ENCODE measurements at regions not wholly inside any gene's neighbourhood (a gene's known extent, or its start where the extent isn't known, plus 50 kb on each side); places are given as distances from the start of the nearest gene placed in this dataset.

GRCh38 chr13:73419186-73419585 is 360.4 kb downstream of the KLF5 start:
- DNase-seq, result no peak

GRCh38 chr13:73417012-73417615 is 358.3 kb downstream of the KLF5 start:
- DNase-seq, result peak; percentile 44

GRCh38 chr13:73416093-73416492 is 357.3 kb downstream of the KLF5 start:
- no peak for DNase-seq

GRCh38 chr13:73413656-73414055 is 354.9 kb downstream of the KLF5 start:
- DNase-seq, result no peak

- no peak for DNase-seq
Observed at GRCh38 chr13:73412933-73413332, 354.1 kb downstream of the KLF5 start.

GRCh38 chr13:73411067-73411809 is 352.4 kb downstream of the KLF5 start:
- peak; percentile 50 for DNase-seq

- DNase-seq, result peak; percentile 43
Observed at GRCh38 chr13:73406454-73406853, 347.6 kb downstream of the KLF5 start.

- DNase-seq, result no peak
Observed at GRCh38 chr13:73404581-73404980, 345.8 kb downstream of the KLF5 start.

- no peak for DNase-seq
Observed at GRCh38 chr13:73403355-73404120, 344.7 kb downstream of the KLF5 start.

GRCh38 chr13:73401769-73402168 is 343.0 kb downstream of the KLF5 start:
- peak; percentile 10 for DNase-seq

GRCh38 chr13:73399347-73400216 is 340.8 kb downstream of the KLF5 start:
- DNase-seq, result peak; percentile 60

GRCh38 chr13:73397496-73398305 is 338.9 kb downstream of the KLF5 start:
- DNase-seq, result no peak

GRCh38 chr13:73394066-73394465 is 335.3 kb downstream of the KLF5 start:
- no peak for DNase-seq

- DNase-seq, result no peak
Observed at GRCh38 chr13:73390100-73390499, 331.3 kb downstream of the KLF5 start.

GRCh38 chr13:73388586-73388985 is 329.8 kb downstream of the KLF5 start:
- peak; percentile 36 for DNase-seq

GRCh38 chr13:73387318-73387717 is 328.5 kb downstream of the KLF5 start:
- DNase-seq, result no peak

- no peak for DNase-seq
Observed at GRCh38 chr13:73385848-73386247, 327.0 kb downstream of the KLF5 start.

- DNase-seq, result no peak
Observed at GRCh38 chr13:73372666-73373627, 314.1 kb downstream of the KLF5 start.

- no peak for DNase-seq
Observed at GRCh38 chr13:73370066-73370465, 311.3 kb downstream of the KLF5 start.

GRCh38 chr13:73369095-73369494 is 310.3 kb downstream of the KLF5 start:
- DNase-seq, result no peak

GRCh38 chr13:73368608-73369007 is 309.8 kb downstream of the KLF5 start:
- no peak for DNase-seq

Data from DMS53 (cell line).